H9 (cell line): ENCODE measurements at regions not wholly inside any gene's neighbourhood (a gene's known extent, or its start where the extent isn't known, plus 50 kb on each side); places are given as distances from the start of the nearest gene placed in this dataset.

Source experiments
- DNase-seq: peaks from one replicate; pipeline ENCODE4 v3.0.0-alpha.2; 2017
- H2AFZ ChIP-seq: one replicate; pipeline ENCODE4 v1.6.1; 2013; ENCODE audit warnings: mild to moderate bottlenecking, low read length, control low read depth, moderate library complexity
- H2AK5ac ChIP-seq: 2 replicates; pipeline ENCODE4 v1.6.1; 2013; ENCODE audit warnings: low read length, control low read depth, mixed read lengths; ENCODE audit not compliant: insufficient read length
- H2BK120ac ChIP-seq: one replicate; pipeline ENCODE4 v1.6.1; 2013; ENCODE audit warnings: low read depth, mild to moderate bottlenecking, low read length, control low read depth, inconsistent platforms; ENCODE audit not compliant: poor library complexity, severe bottlenecking
- H2BK12ac ChIP-seq: 2 replicates; pipeline ENCODE4 v1.6.1; 2013; ENCODE audit warnings: low read length, control low read depth, mixed read lengths, low read depth; ENCODE audit not compliant: insufficient read length
- H2BK15ac ChIP-seq: 2 replicates; pipeline ENCODE4 v1.6.1; 2013; ENCODE audit warnings: low read depth, low read length, control low read depth
- H2BK20ac ChIP-seq: one replicate; pipeline ENCODE4 v1.6.1; 2013; ENCODE audit warnings: low read depth, mild to moderate bottlenecking, low read length, control low read depth, inconsistent platforms; ENCODE audit not compliant: poor library complexity, severe bottlenecking
- H2BK5ac ChIP-seq: 2 replicates; pipeline ENCODE4 v1.6.1; 2013; ENCODE audit warnings: low read length, control low read depth, mixed read lengths; ENCODE audit not compliant: insufficient read length
- H3K14ac ChIP-seq: 2 replicates; pipeline ENCODE4 v1.6.1; 2013; ENCODE audit warnings: low read length, control low read depth; ENCODE audit not compliant: insufficient read depth
- H3K18ac ChIP-seq: 2 replicates; pipeline ENCODE4 v1.6.1; 2013; ENCODE audit warnings: low read depth, mild to moderate bottlenecking, mixed read lengths, low read length, control low read depth; ENCODE audit not compliant: insufficient read length
- H3K23ac ChIP-seq: 2 replicates; pipeline ENCODE4 v1.6.1; 2013; ENCODE audit warnings: low read length, control low read depth, mixed read lengths, low read depth; ENCODE audit not compliant: insufficient read length
- H3K23me2 ChIP-seq: 2 replicates; pipeline ENCODE4 v1.6.1; 2013; ENCODE audit warnings: low read depth, mild to moderate bottlenecking, mixed read lengths, low read length, control low read depth; ENCODE audit not compliant: insufficient read length, poor library complexity, severe bottlenecking
- H3K27ac ChIP-seq: 2 replicates; pipeline ENCODE4 v1.5.1; 2013; ENCODE audit warnings: low read length, control low read depth, mixed read lengths, low read depth; ENCODE audit not compliant: insufficient read length
- H3K27me3 ChIP-seq: 2 replicates; pipeline ENCODE4 v1.6.1; 2013; ENCODE audit warnings: low read length, control low read depth, inconsistent platforms; ENCODE audit not compliant: insufficient read depth
- H3K4ac ChIP-seq: 2 replicates; pipeline ENCODE4 v1.6.1; 2013; ENCODE audit warnings: low read depth, mild to moderate bottlenecking, control low read depth, inconsistent platforms, low read length, moderate library complexity
- H3K4me1 ChIP-seq: 2 replicates; pipeline ENCODE4 v1.6.1; 2013; ENCODE audit warnings: low read length, control low read depth, inconsistent platforms; ENCODE audit not compliant: insufficient read depth
- H3K4me2 ChIP-seq: 2 replicates; pipeline ENCODE4 v1.6.1; 2013; ENCODE audit warnings: low read length, control low read depth, mixed read lengths; ENCODE audit not compliant: insufficient read length, insufficient read depth
- H3K56ac ChIP-seq: 2 replicates; pipeline ENCODE4 v1.6.1; 2013; ENCODE audit warnings: low read depth, mild to moderate bottlenecking, mixed read lengths, low read length, control low read depth; ENCODE audit not compliant: insufficient read length
- H3K79me1 ChIP-seq: 2 replicates; pipeline ENCODE4 v1.6.1; 2013; ENCODE audit warnings: low read depth, mild to moderate bottlenecking, moderate library complexity, low read length, control low read depth, inconsistent platforms; ENCODE audit not compliant: insufficient read depth, poor library complexity, severe bottlenecking
- H3K79me2 ChIP-seq: 2 replicates; pipeline ENCODE4 v1.6.1; 2013; ENCODE audit warnings: low read length, control low read depth, inconsistent platforms; ENCODE audit not compliant: insufficient read depth
- H3K9ac ChIP-seq: 2 replicates; pipeline ENCODE4 v1.6.1; 2013; ENCODE audit warnings: low read length, control low read depth, mixed read lengths; ENCODE audit not compliant: insufficient read length; ENCODE audit errors: extremely low read depth
- H3K9me3 ChIP-seq: one replicate; pipeline ENCODE4 v1.6.1; 2013; ENCODE audit warnings: low read depth, low read length, inconsistent platforms; ENCODE audit not compliant: control insufficient read depth
- H3T11ph ChIP-seq: one replicate; pipeline ENCODE4 v1.6.1; 2013; ENCODE audit warnings: mild to moderate bottlenecking, low read length, control low read depth, inconsistent platforms
- H4K20me1 ChIP-seq: one replicate; pipeline ENCODE4 v1.6.1; 2013; ENCODE audit not compliant: control insufficient read depth, insufficient read length, insufficient read depth
- H4K5ac ChIP-seq: 2 replicates; pipeline ENCODE4 v1.6.1; 2013; ENCODE audit warnings: low read depth, mild to moderate bottlenecking, mixed read lengths, low read length, control low read depth; ENCODE audit not compliant: insufficient read length
- H4K8ac ChIP-seq: replicated peaks from 2 replicates; pipeline ENCODE4 v1.6.1; 2013; ENCODE audit warnings: low read length, control low read depth, mixed read lengths, low read depth; ENCODE audit not compliant: insufficient read length
- H4K91ac ChIP-seq: 2 replicates; pipeline ENCODE4 v1.6.1; 2013; ENCODE audit warnings: low read depth, mild to moderate bottlenecking, moderate library complexity, mixed read lengths, low read length, control low read depth; ENCODE audit not compliant: insufficient read length
- H3K27ac Mint-ChIP-seq, 3 experiments: 2 replicates in 2 of 3; 3 replicates in 1 of 3; pipeline ENCODE4 v1.8.0; 2020 to 2021; ENCODE audit warnings: mixed read lengths in 3 of 3, mild to moderate bottlenecking in 1 of 3, moderate library complexity in 1 of 3
- H3K27me3 Mint-ChIP-seq: 2 replicates; pipeline ENCODE4 v1.8.0; 2021; ENCODE audit warnings: low read depth, mild to moderate bottlenecking, moderate library complexity, mixed read lengths
- H3K36me3 Mint-ChIP-seq, 3 experiments: 2 replicates in 2 of 3; 3 replicates in 1 of 3; pipeline ENCODE4 v1.8.0; 2020 to 2021; ENCODE audit warnings: low read depth in 3 of 3, mixed read lengths in 3 of 3; ENCODE audit not compliant: insufficient read depth in 1 of 3
- H3K4me1 Mint-ChIP-seq, 2 experiments: 2 replicates each; pipeline ENCODE4 v1.8.0; 2020; ENCODE audit warnings: mixed read lengths in 2 of 2
- H3K4me3 Mint-ChIP-seq, 2 experiments: 2 replicates in 1 of 2; 3 replicates in 1 of 2; pipeline ENCODE4 v1.8.0; 2020 to 2021; ENCODE audit warnings: mild to moderate bottlenecking in 2 of 2, mixed read lengths in 2 of 2, moderate library complexity in 1 of 2
- H3K9me3 Mint-ChIP-seq, 2 experiments: 2 replicates in 1 of 2; 3 replicates in 1 of 2; pipeline ENCODE4 v1.8.0; 2020; ENCODE audit warnings: mild to moderate bottlenecking in 2 of 2, mixed read lengths in 2 of 2, moderate library complexity in 1 of 2
- WGBS: extraction: QIAGEN DNeasy Blood & Tissue Kit; methylation state at CpG from one replicate; pipeline ENCODE4 v1.1.7; 2013; ENCODE audit warnings: missing lambda C conversion rate, low lambda C conversion rate, mixed read lengths; ENCODE audit not compliant: insufficient read length; ENCODE audit errors: extremely low coverage; 5-methylcytosine and 5-hydroxymethylcytosine counted together
- TF ChIP-seq, protein P1 (sequence below): fragments of 200-600 bp; sonication (generic); conservative IDR thresholded peaks from 3 replicates; pipeline ENCODE4 v1.8.0; 2021; ENCODE audit warnings: antibody characterized with exemption, mild to moderate bottlenecking

DNA sequence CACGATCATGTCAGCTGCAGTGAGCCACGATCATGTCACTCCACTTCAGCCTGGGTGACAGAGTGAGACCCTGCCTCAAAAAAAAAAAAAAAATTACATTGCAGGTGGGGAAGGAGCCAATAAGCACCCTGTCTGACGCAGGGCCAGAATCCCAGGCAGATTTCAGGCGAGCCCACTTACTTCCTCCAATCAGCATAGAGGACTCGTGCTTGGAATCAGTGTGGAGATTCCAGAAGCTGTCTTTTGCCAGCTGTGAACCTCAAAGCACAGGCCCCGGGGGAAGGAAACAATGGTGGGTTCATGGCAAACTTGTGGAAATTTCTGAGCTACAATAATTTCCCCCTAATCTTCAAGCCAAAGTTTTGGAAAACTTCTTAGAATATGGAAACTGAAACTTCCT lies 178.2 kb upstream of the ZNF644 start:
- DNase-seq: no peak
- Mint-ChIP-seq H3K4me3 (no peak overlapping the region), H3K27ac (peak overlapping the region in 1 of 3 experiments; percentile 44; a peak in 1 of 7 replicates), H3K27me3 (no peaks in the 10 kb centered on the region), H3K4me1 (peaks cover 13 to 16% of the 10 kb centered on the region in 2 experiments), H3K9me3 (no peaks in the 10 kb centered on the region), H3K36me3 (no peaks in the 10 kb centered on the region)
- no peak overlapping the region for H3K9ac ChIP-seq
- no peaks in the 10 kb centered on the region for H3K27me3 ChIP-seq
- no peaks in the 10 kb centered on the region for H3K79me2 ChIP-seq
- no peak overlapping the region for H2BK12ac ChIP-seq
- no peaks in the 10 kb centered on the region for H3K79me1 ChIP-seq
- no peaks in the 10 kb centered on the region for H3K23me2 ChIP-seq
- H2BK120ac ChIP-seq: no peak overlapping the region
- H3K18ac ChIP-seq: no peak overlapping the region
- no peak overlapping the region for H4K91ac ChIP-seq
- no peak overlapping the region for H3T11ph ChIP-seq
- H3K14ac ChIP-seq: no peak overlapping the region
- H3K56ac ChIP-seq: no peak overlapping the region
- TF ChIP-seq, protein P1, sequence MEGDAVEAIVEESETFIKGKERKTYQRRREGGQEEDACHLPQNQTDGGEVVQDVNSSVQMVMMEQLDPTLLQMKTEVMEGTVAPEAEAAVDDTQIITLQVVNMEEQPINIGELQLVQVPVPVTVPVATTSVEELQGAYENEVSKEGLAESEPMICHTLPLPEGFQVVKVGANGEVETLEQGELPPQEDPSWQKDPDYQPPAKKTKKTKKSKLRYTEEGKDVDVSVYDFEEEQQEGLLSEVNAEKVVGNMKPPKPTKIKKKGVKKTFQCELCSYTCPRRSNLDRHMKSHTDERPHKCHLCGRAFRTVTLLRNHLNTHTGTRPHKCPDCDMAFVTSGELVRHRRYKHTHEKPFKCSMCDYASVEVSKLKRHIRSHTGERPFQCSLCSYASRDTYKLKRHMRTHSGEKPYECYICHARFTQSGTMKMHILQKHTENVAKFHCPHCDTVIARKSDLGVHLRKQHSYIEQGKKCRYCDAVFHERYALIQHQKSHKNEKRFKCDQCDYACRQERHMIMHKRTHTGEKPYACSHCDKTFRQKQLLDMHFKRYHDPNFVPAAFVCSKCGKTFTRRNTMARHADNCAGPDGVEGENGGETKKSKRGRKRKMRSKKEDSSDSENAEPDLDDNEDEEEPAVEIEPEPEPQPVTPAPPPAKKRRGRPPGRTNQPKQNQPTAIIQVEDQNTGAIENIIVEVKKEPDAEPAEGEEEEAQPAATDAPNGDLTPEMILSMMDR: no peak
- no peak overlapping the region for H2BK20ac ChIP-seq
- H3K23ac ChIP-seq: no peak overlapping the region
- H4K5ac ChIP-seq: no peak overlapping the region
- WGBS: no CpG with 5 or more reads among the region's 6 CpGs
- no peak overlapping the region for H2AFZ ChIP-seq
- no peaks in the 10 kb centered on the region for H3K9me3 ChIP-seq
- H3K4ac ChIP-seq: no peak overlapping the region
- no peaks in the 10 kb centered on the region for H4K20me1 ChIP-seq
- no peak overlapping the region for H3K27ac ChIP-seq
- no peak overlapping the region for H2AK5ac ChIP-seq
- H2BK15ac ChIP-seq: no peak overlapping the region
- H3K4me1 ChIP-seq: no peaks in the 10 kb centered on the region
- H2BK5ac ChIP-seq: no peak overlapping the region
- H4K8ac ChIP-seq: no peak overlapping the region
- no peak overlapping the region for H3K4me2 ChIP-seq
